K562 (cell line): ENCODE measurements at regions not wholly inside any gene's neighbourhood (a gene's known extent, or its start where the extent isn't known, plus 50 kb on each side); places are given as distances from the start of the nearest gene placed in this dataset.

ENCODE experiments used
- ATF1 ChIP-seq, 2 experiments: fragments of 450-650 bp in 1 of 2; IDR thresholded peaks; 2 replicates each; pipeline ENCODE4 v1.6.1; 2016; ENCODE audit warnings: missing compliant biosample characterization in 1 of 2, missing genetic modification characterization in 1 of 2
- FOS ChIP-seq: IDR thresholded peaks from 3 replicates; pipeline ENCODE4 v1.6.1; 2011; ENCODE audit not compliant: insufficient read length; ENCODE audit errors: extremely low read depth
- FOXJ2 ChIP-seq: fragments of 200-800 bp; sonication (Bioruptor generic); IDR thresholded peaks from 2 replicates; pipeline ENCODE4 v1.6.1; 2016; ENCODE audit warnings: missing genetic modification characterization, missing compliant biosample characterization
- JUND ChIP-seq, 2 experiments: IDR thresholded peaks; 2 replicates in 1 of 2; 3 replicates in 1 of 2; pipeline ENCODE4 v1.6.1; 2011; ENCODE audit warnings: borderline replicate concordance in 2 of 2, low read depth in 2 of 2, low read length in 2 of 2, improper control_type of control experiment in 1 of 2, missing biosample characterization in 1 of 2, missing genetic modification characterization in 1 of 2, missing genetic modification reagents in 1 of 2
- L3MBTL2 ChIP-seq: fragments of 450-650 bp; IDR thresholded peaks from 2 replicates; pipeline ENCODE4 v1.6.1; 2016; ENCODE audit warnings: mild to moderate bottlenecking, moderate library complexity
- SMARCA4 ChIP-seq: fragments of 450-650 bp; IDR thresholded peaks from 2 replicates; pipeline ENCODE4 v1.6.1; 2016
- SP1 ChIP-seq: sonication (generic); formaldehyde crosslinking; IDR thresholded peaks from 2 replicates; pipeline ENCODE4 v1.8.1; 2022; ENCODE audit warnings: mild to moderate bottlenecking, missing genetic modification reagents
- ZNF175 ChIP-seq: fragments of 200-800 bp; sonication (Bioruptor generic); IDR thresholded peaks from 2 replicates; pipeline ENCODE4 v1.6.1; 2016; ENCODE audit warnings: low read depth, mild to moderate bottlenecking, missing genetic modification characterization, missing compliant biosample characterization
- ZNF431 ChIP-seq: sonication (generic); formaldehyde crosslinking; IDR thresholded peaks from 2 replicates; pipeline ENCODE4 v1.8.0; 2022; ENCODE audit warnings: mild to moderate bottlenecking, missing genetic modification reagents
- ZNF644 ChIP-seq: fragments of 200-800 bp; sonication (Bioruptor generic); IDR thresholded peaks from 2 replicates; pipeline ENCODE4 v1.6.1; 2016; ENCODE audit warnings: low read depth, missing genetic modification characterization, missing compliant biosample characterization
- ZNF830 ChIP-seq: fragments of 250-450 bp; sonication (Bioruptor Pico); IDR thresholded peaks from 2 replicates; pipeline ENCODE4 v1.5.0; 2021; ENCODE audit warnings: mild to moderate bottlenecking
- TF ChIP-seq, protein P1 (sequence below): fragments of 450-650 bp; formaldehyde crosslinking; IDR thresholded peaks from 2 replicates; pipeline ENCODE4 v1.4.0; 2020; ENCODE audit warnings: mild to moderate bottlenecking, moderate library complexity
- TF ChIP-seq, protein P2 (sequence below): fragments of 250-450 bp; sonication (Bioruptor Pico); IDR thresholded peaks from 2 replicates; pipeline ENCODE4 v1.5.0; 2020; ENCODE audit warnings: mild to moderate bottlenecking, borderline replicate concordance
- TF ChIP-seq, protein P3 (sequence below): fragments of 250-450 bp; sonication (Bioruptor Pico); IDR thresholded peaks from 2 replicates; pipeline ENCODE4 v1.8.0; 2022; ENCODE audit warnings: inconsistent platforms
- TF ChIP-seq, protein P4 (sequence below): fragments of 450-650 bp; IDR thresholded peaks from 2 replicates; pipeline ENCODE4 v1.6.1; 2014; ENCODE audit warnings: low read depth, mild to moderate bottlenecking, moderate library complexity, borderline replicate concordance
- TF ChIP-seq, protein P5 (sequence below), 2 experiments: IDR thresholded peaks in 1 of 2; conservative IDR thresholded peaks in 1 of 2; 2 replicates each; pipeline ENCODE4 v1.6.1; 2016; ENCODE audit warnings: low read depth in 2 of 2, mild to moderate bottlenecking in 1 of 2, missing compliant biosample characterization in 1 of 2, missing genetic modification characterization in 1 of 2, moderate library complexity in 1 of 2

DNA sequence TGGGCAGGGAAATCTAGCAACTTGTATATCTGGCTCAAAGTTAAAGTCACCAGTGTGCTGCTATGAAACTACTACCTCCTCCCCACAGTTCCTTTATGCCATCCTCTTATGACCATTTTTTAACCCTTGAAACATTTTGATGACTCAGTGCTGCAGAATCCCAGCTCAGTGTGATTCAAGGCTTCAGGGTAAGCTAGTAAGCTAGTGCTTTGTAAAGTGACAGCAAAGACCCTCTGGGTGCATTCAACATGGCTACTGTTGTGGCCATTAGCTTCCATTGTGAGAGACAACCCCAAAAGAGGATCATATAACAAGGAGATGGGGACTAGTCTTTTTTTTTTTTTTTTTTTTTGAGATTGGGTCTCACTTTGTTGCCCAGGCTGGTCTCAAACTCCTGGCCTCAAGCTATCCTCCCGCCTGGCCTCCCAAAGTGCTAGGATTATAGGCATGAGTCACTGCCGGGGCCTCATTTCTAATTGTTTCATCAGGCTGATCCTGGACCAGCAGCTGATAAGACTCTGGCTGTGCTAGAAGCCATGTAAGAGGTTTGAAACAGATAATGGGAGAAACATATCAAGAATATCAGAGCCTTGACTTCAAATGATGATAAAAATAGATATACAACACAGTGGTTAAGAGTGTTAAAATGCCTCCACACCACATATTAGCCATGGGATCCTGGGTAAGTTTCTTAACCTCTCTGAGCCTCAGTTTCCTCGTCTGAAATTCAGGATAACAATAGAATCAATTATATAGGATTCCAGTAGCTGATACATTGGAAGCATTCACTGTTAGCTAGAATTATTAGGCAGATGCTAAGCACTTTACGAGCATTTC lies 65.7 kb upstream of the RTN4 start (continued):
- TF ChIP-seq, protein P1, sequence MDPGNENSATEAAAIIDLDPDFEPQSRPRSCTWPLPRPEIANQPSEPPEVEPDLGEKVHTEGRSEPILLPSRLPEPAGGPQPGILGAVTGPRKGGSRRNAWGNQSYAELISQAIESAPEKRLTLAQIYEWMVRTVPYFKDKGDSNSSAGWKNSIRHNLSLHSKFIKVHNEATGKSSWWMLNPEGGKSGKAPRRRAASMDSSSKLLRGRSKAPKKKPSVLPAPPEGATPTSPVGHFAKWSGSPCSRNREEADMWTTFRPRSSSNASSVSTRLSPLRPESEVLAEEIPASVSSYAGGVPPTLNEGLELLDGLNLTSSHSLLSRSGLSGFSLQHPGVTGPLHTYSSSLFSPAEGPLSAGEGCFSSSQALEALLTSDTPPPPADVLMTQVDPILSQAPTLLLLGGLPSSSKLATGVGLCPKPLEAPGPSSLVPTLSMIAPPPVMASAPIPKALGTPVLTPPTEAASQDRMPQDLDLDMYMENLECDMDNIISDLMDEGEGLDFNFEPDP (CRISPR knock-in tag), result 0 out of 2 replicates have a peak, but pooled peaks have one; percentile 22
- TF ChIP-seq FOXJ2 (tag) (peak; percentile 94), ATF1 (CRISPR knock-in tag; IDR thresholded peaks at IDR 0.05) (no peak), ATF1 (tag; IDR thresholded peaks at IDR 0.05) (peak; percentile 57), SMARCA4 (peak; percentile 95), SP1 (CRISPR knock-in tag) (0 out of 2 replicates have a peak, but pooled peaks have one; percentile 9), ZNF431 (no peak), ZNF830 (CRISPR knock-in tag) (0 out of 2 replicates have a peak, but pooled peaks have one; percentile 16), L3MBTL2 (peak; percentile 86), JUND (IDR thresholded peaks at IDR 0.05; ENCODE audit: borderline replicate concordance, low read depth, low read length) (peak; percentile 98), JUND (tag; IDR thresholded peaks at IDR 0.05; ENCODE audit: borderline replicate concordance, low read depth, low read length) (peak; percentile 97), ZNF175 (CRISPR knock-in tag) (peak; percentile 86), FOS (peak; percentile 42), ZNF644 (tag) (peak; percentile 87)
- TF ChIP-seq, protein P2, sequence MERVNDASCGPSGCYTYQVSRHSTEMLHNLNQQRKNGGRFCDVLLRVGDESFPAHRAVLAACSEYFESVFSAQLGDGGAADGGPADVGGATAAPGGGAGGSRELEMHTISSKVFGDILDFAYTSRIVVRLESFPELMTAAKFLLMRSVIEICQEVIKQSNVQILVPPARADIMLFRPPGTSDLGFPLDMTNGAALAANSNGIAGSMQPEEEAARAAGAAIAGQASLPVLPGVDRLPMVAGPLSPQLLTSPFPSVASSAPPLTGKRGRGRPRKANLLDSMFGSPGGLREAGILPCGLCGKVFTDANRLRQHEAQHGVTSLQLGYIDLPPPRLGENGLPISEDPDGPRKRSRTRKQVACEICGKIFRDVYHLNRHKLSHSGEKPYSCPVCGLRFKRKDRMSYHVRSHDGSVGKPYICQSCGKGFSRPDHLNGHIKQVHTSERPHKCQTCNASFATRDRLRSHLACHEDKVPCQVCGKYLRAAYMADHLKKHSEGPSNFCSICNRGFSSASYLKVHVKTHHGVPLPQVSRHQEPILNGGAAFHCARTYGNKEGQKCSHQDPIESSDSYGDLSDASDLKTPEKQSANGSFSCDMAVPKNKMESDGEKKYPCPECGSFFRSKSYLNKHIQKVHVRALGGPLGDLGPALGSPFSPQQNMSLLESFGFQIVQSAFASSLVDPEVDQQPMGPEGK, result no peak
- TF ChIP-seq, protein P3, sequence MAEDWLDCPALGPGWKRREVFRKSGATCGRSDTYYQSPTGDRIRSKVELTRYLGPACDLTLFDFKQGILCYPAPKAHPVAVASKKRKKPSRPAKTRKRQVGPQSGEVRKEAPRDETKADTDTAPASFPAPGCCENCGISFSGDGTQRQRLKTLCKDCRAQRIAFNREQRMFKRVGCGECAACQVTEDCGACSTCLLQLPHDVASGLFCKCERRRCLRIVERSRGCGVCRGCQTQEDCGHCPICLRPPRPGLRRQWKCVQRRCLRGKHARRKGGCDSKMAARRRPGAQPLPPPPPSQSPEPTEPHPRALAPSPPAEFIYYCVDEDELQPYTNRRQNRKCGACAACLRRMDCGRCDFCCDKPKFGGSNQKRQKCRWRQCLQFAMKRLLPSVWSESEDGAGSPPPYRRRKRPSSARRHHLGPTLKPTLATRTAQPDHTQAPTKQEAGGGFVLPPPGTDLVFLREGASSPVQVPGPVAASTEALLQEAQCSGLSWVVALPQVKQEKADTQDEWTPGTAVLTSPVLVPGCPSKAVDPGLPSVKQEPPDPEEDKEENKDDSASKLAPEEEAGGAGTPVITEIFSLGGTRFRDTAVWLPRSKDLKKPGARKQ (CRISPR knock-in tag), result no peak
- TF ChIP-seq, protein P4, sequence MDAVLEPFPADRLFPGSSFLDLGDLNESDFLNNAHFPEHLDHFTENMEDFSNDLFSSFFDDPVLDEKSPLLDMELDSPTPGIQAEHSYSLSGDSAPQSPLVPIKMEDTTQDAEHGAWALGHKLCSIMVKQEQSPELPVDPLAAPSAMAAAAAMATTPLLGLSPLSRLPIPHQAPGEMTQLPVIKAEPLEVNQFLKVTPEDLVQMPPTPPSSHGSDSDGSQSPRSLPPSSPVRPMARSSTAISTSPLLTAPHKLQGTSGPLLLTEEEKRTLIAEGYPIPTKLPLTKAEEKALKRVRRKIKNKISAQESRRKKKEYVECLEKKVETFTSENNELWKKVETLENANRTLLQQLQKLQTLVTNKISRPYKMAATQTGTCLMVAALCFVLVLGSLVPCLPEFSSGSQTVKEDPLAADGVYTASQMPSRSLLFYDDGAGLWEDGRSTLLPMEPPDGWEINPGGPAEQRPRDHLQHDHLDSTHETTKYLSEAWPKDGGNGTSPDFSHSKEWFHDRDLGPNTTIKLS, result no peak
- TF ChIP-seq, protein P5, sequence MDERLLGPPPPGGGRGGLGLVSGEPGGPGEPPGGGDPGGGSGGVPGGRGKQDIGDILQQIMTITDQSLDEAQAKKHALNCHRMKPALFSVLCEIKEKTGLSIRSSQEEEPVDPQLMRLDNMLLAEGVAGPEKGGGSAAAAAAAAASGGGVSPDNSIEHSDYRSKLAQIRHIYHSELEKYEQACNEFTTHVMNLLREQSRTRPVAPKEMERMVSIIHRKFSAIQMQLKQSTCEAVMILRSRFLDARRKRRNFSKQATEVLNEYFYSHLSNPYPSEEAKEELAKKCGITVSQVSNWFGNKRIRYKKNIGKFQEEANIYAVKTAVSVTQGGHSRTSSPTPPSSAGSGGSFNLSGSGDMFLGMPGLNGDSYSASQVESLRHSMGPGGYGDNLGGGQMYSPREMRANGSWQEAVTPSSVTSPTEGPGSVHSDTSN (CRISPR knock-in tag; IDR thresholded peaks at IDR 0.05; ENCODE audit: low read depth), result no peak
- TF ChIP-seq, protein P5 (tag; conservative IDR thresholded peaks at IDR 0.05; ENCODE audit: low read depth), result no peak
